HG02798 (cell line): ENCODE measurements at regions not wholly inside any gene's neighbourhood (a gene's known extent, or its start where the extent isn't known, plus 50 kb on each side); places are given as distances from the start of the nearest gene placed in this dataset.
"Not testable (repeated sequence)": the region's sequence is repeated elsewhere in the genome, so short reads cannot be mapped to it uniquely, and the experiment has no call there.

Experiments
- ATAC-seq: cut with Tn5 transposase; IDR thresholded peaks from one replicate; pipeline ENCODE4 v1.9.1; 2021; ENCODE audit warnings: mild to moderate bottlenecking; ENCODE audit not compliant: unreplicated experiment, poor library complexity

DNA sequence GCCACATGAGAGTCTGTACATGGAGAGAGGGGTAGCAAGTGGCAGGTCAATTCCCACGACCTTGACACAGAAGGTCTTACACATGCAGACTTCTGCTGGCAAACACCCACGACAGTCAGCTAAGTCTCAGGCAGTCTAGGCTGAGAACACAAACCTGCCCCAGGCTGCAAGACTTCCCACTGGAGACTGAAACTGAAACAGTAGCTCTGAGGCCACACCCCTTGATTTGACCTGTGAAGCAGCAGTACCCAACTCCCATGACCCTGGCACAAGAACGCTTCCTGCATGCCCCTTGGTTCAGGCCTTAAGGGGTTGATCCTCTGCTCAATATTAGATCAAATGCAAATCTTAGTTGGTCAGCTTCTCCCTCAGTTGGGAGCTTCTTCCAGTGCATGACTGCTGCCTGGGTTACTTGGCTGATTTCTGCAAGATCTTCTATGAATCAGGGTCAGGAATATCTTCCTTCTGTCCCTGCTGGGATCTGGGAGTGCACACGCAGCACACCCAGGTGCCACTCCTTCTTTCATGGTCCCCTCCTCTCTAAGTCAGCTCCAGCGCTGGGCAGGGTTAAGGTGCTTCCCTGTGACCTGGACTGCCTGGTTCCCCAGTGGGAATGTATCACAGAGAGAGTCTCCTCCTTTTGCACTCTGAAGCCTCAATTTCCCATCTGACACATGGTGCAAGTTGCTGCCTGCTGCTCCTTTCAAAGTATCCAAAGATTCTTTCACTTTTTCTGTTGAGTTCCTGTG lies 403.9 kb upstream of the NPAP1 start:
- not testable (repeated sequence) for ATAC-seq

DNA sequence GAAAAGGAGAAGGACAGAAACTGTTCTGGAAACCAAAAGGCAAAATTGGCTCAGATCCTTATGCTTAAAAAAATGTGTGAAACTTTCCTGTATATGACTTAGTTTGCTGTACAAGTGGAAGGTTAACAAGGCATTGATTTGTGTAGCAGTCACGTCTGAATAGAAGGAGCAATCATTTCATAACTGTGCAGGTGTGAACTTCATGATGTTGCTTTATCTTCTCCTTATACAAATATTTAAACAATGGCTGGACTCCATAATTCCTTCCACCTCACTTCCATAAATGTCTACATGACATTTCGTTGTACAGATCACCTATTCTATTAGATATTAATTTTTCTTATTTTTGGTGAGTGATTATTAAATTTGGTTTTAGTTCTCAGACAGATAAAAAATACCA lies 382.7 kb upstream of the NPAP1 start:
- ATAC-seq = no peak

DNA sequence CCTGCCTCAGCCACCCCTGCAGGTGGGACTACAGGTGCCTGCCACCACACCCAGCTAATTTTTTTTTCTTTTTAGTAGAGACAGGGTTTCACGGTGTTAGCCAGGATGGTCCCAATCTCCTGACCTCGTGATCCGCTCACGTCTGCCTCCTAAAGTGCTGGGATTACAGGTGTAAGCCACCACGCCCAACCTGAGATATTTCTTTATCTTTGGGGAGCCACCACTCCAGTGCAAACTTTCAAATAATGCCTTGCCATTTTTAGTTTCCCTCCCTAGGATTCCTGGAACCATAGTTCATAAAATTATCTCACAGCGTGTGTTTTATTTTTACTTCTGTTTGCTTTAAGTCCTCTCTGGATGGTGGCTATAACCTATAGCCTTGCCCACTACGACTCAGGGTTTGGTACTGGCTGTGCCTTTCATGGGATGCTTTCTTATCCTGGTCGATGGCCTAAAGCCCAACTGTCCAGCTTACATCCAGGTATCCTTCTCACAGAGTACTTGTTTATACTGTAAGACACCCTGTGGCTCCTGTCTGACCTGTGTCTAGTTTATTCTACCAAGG lies 374.7 kb upstream of the NPAP1 start:
- ATAC-seq = not testable (repeated sequence)

GRCh38 chr15:24301999-24302398 lies 373.6 kb upstream of the NPAP1 start:
- not testable (repeated sequence) for ATAC-seq

DNA sequence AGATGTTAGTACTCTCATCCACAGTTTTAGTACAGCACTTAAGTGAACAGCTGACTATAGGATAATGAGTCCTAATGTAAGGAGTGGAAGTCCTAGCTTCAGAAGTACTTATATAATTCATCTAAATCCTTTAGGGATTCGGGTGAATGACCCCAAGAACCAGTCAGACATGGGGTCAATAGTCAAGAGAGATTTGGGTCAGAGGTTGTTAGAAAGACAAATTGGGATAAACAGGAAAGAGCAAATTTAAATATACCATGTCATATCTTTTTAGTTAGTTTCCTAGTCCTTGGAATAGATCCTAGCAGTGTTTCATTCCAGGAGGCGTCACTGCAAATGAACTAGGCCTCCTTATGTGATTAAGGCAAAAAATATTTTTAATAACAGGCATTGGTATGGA lies 370.8 kb upstream of the NPAP1 start:
- ATAC-seq = not testable (repeated sequence)

DNA sequence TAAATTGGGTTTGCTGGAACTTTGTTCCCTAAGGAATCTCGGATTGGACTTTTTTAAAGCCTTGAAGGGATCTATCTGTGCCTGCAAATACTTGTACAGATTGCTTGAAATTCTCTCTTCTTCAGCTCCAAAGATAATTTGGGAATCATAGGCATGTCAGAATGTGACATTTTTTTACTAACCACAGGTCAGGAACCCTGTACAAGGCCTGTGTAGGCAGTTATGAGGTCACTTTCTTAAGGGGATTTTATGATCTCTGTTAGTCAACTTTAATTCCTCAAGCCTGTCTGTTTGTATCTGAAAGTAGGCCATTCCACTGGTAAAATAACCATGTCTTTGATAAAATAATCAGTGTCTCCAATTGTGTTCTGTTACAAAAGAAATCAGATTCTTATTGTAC lies 369.9 kb upstream of the NPAP1 start:
- not testable (repeated sequence) for ATAC-seq

DNA sequence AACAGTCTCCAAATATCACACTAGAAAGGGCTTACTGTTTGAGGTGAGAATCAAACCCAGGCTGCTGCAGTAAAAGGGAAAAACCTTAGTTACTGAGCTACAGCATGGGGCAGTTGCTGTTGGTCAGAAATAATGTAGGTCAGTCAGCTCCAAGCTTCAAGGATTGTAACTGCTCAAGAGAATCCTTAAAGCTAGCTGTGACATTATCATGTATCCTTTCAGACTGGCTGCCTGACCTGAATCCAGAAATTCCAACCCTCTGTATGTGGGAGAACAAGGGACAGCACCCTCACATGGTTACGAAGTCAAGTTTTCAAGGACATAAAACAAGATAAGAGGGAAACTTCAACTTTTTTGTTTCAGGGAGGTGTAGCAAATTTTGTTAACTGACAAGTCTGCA lies 365.9 kb upstream of the NPAP1 start:
- ATAC-seq = not testable (repeated sequence)

- not testable (repeated sequence) for ATAC-seq
Measured at GRCh38 chr15:24311692-24312091, 363.9 kb upstream of the NPAP1 start.

DNA sequence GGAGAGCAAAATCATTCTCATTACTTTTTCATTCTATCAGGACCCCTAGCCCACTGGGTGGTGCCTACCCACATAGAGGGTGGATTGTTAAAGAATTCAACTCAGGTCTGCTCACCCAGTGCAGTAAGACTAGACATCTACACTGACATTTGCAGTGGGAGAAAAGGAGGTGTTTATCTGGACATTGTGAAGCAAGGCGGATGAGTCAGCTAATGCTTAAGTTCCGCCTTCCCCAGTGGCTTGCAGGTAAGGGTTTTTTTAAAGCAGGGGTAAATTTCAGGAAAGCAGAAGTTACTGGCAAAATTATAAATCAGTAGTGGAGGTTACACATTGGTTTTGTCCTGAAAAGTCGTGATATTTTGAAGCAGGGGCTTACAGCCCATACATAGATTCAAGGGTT lies 359.2 kb upstream of the NPAP1 start:
- ATAC-seq = not testable (repeated sequence)

GRCh38 chr15:24318981-24319380 lies 356.6 kb upstream of the NPAP1 start:
- no peak for ATAC-seq

GRCh38 chr15:24324096-24324495 lies 351.5 kb upstream of the NPAP1 start:
- not testable (repeated sequence) for ATAC-seq

DNA sequence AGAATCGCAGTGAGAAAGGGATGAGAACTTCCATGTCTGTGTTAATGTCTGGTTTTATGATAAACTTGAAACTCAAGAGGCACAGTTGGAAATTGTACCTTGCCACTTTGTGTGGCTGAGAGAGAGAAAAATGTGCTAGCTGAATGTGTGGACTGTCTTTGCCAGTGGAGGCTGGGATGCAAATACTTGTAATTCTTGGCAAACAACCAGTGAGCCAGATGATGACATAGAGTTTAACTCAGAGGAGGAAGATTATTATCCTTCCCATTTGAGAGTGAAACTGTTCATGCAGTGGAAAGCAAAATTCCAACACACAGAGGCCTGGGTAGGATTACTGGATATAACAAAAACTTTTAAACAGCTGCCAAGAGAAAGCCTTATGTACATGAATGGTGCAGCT lies 349.1 kb upstream of the NPAP1 start:
- not testable (repeated sequence) for ATAC-seq

GRCh38 chr15:24331964-24332363 lies 343.6 kb upstream of the NPAP1 start:
- not testable (repeated sequence) for ATAC-seq

GRCh38 chr15:24341876-24342275 lies 333.7 kb upstream of the NPAP1 start:
- ATAC-seq = not testable (repeated sequence)

- ATAC-seq = not testable (repeated sequence)
Measured at GRCh38 chr15:24352777-24353176, 322.8 kb upstream of the NPAP1 start.

DNA sequence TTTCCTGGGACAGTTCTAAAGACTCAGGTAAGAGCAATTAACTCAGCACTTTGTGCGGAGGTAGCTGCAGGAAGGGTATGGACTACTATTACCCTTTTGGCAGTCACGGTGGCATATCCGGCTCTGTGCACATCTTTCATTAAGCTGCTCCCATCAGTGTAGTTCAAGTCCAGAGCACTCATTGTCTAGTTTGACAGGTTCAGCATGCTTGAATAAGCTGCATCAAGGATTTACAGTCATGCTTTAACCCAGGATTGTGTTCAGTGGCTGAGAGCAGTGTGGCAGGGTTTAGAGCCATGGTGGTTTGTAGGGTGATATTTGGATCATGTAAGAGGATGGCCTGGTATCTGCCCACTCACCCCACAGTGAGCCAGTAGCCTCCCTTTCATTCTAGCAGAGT lies 294.5 kb upstream of the NPAP1 start:
- ATAC-seq = not testable (repeated sequence)

DNA sequence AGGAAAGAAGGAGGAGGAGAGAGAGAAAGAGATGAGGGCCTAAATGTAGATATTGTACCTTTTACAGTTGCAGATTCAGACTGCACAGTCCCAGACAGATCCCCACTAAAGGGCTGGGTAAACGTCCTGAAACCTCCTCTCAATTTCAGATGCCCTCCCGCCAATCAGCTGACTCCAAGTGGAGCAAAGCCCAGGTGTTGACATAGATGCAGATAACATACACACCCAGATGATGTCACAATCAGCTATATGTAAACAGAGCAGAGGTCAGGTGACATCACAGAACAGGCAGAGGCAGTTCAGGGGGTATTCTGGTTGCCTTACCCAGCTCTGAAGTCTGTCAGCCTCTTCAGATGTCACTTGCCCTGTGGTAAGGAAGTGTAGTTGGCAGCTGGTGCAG lies 290.3 kb upstream of the NPAP1 start:
- ATAC-seq = not testable (repeated sequence)

GRCh38 chr15:24394303-24394702 lies 281.3 kb upstream of the NPAP1 start:
- ATAC-seq = no peak

DNA sequence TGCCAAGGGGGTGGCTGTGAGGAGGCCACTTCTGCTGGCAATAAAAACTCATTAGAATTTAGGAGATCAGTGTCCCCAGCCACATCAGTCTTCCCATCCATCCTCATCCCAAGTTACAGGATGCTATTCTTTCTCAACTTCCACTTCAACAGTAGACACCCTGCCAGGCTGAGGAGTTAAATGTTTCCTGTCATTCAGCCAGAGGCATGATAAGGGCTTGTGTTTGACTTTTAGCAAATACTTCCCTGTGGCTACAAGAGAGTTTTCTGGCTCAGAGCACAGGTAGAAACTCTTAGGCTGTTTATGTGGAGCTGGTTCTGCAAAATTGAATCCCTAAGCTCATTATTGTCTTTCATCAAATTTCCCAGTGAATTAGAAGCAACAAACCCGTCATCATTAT lies 262.9 kb upstream of the NPAP1 start:
- not testable (repeated sequence) for ATAC-seq

DNA sequence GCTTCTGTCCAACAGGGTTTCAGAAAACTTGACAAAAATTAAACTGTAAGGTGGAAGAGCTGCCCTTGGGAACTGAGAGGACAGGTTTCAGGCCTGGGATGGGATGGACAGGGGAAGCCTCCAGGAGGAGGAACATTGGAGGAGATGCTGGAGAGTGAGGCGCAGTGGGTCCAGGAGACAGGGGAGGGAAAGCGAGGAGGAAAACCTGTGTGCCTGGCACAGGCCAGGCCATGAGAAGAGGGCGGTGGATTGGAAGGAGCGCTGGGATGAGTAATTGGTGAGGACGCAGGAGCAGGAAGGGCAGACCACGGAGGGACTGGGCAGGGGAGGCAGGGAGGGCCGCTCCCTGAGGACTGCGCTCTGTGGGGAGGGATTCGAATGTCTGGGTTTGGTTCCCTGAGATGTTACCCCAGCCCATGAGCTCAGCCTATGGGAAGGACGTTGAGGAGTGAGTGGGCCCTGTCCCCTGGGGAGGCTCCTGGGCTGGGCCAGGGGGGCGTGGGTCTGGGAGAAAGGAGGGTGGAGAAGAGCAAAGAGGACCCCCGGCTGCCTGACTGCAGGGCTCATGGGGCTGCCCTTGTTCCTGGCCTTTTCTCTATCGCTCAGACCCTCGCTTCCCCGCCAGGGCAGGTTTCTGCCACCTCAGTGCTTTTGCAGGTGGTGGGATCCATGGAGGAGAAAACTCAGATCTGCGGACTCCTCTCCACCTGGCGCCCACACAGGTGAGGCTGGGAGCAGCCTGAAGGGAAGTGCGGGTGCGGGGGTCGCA lies 249.1 kb upstream of the NPAP1 start:
- not testable (repeated sequence) for ATAC-seq

DNA sequence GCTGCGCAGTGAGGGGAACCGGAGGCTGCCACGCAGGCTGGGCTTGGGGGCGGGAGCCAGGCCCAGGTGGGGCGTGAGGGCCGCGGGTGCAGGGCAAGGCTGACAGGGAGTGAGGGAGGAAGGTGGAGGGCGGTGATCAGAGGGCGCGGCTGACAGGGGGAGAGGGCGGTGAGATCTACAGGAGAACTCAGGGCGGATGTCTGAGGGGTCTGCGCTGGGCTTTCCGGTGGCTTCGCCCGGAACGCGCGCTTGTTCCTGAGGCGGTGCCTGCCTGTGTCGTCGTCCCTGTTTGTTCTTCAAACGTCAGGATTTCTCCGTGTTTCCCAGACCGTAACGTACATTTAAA lies 248.5 kb upstream of the NPAP1 start:
- ATAC-seq = not testable (repeated sequence)
